Breast epithelium (tissue), 4 donors: ENCODE measurements at regions not wholly inside any gene's neighbourhood (a gene's known extent, or its start where the extent isn't known, plus 50 kb on each side); places are given as distances from the start of the nearest gene placed in this dataset.

Experiments
- DNase-seq, 2 donors: peaks; one replicate each; pipeline ENCODE4 v3.0.0-alpha.2; 2019; ENCODE audit warnings: low spot score in 2 of 2
- H3K27ac ChIP-seq, 2 donors: fragments of 200-600 bp; sonication (generic) in 1 of 2; one replicate each; pipeline ENCODE4 v1.5.1; 2016 to 2019; ENCODE audit warnings: mild to moderate bottlenecking in 1 of 2
- H3K27me3 ChIP-seq, 2 donors: fragments of 200-600 bp; sonication (generic) in 1 of 2; one replicate each; pipeline versions ENCODE4 v1.5.1 to v1.6.0; 2017 to 2019; ENCODE audit warnings: control low read depth in 1 of 2, mild to moderate bottlenecking in 1 of 2
- H3K36me3 ChIP-seq: fragments of 200-600 bp; one replicate; pipeline ENCODE4 v1.5.1; 2019
- H3K4me1 ChIP-seq, 2 donors: fragments of 200-600 bp; sonication (generic); one replicate each; pipeline ENCODE4 v1.5.1; 2016 to 2019; ENCODE audit warnings: control low read depth in 1 of 2
- H3K4me3 ChIP-seq, 3 donors: fragments of 200-600 bp; sonication (generic); 1 replicate in 2 of 3; 2 replicates in 1 of 3; pipeline ENCODE4 v1.5.1; 2016 to 2019; ENCODE audit warnings: mild to moderate bottlenecking in 3 of 3, moderate library complexity in 2 of 3
- H3K9me3 ChIP-seq, 2 donors: fragments of 200-600 bp; sonication (generic) in 1 of 2; one replicate each; pipeline ENCODE4 v1.5.1; 2016 to 2019; ENCODE audit warnings: control low read depth in 1 of 2
- CTCF ChIP-seq, 3 donors: fragments of 450-650 bp; IDR thresholded peaks; one replicate each; pipeline ENCODE4 v1.5.1; 2016 to 2017; ENCODE audit warnings: antibody characterized with exemption in 3 of 3, mild to moderate bottlenecking in 3 of 3, moderate library complexity in 3 of 3
- POLR2A ChIP-seq: fragments of 450-650 bp; IDR thresholded peaks from one replicate; pipeline ENCODE4 v1.6.1; 2016; ENCODE audit warnings: antibody characterized with exemption, mild to moderate bottlenecking, moderate library complexity
- POLR2AphosphoS5 ChIP-seq, 3 donors: sonication (generic); formaldehyde crosslinking; IDR thresholded peaks; one replicate each; pipeline ENCODE4 v1.6.1; 2017; ENCODE audit warnings: antibody characterized with exemption in 3 of 3
- intact Hi-C: fragments of 100-400 bp; cut with DNase I; formaldehyde crosslinking; loops from one replicate; pipeline ENCODE4 v1.15.1; 2023; ENCODE audit warnings: low total_unique reads

GRCh38 chr11:115931548-115932083 lies 427.4 kb upstream of the CADM1 start:
- Histone ChIP-seq H3K27me3 (no peaks in the 10 kb centered on the region), H3K4me3 (no peak overlapping the region), H3K27ac (no peak overlapping the region), H3K4me1 (no peaks in the 10 kb centered on the region), H3K9me3 (no peaks in the 10 kb centered on the region), H3K36me3 (no peaks in the 10 kb centered on the region)
- DNase-seq = no peak
- intact Hi-C loops = no loop called here
- TF ChIP-seq POLR2A (no peak), POLR2AphosphoS5 (IDR thresholded peaks at IDR 0.05) (no peak), CTCF (IDR thresholded peaks at IDR 0.05) (no peak)

GRCh38 chr11:115930886-115931547 lies 426.8 kb upstream of the CADM1 start:
- Histone ChIP-seq H3K27me3 (no peaks in the 10 kb centered on the region), H3K36me3 (no peaks in the 10 kb centered on the region), H3K4me3 (no peak overlapping the region), H3K4me1 (no peaks in the 10 kb centered on the region), H3K9me3 (no peaks in the 10 kb centered on the region), H3K27ac (no peak overlapping the region)
- intact Hi-C loops = no loop called here
- TF ChIP-seq POLR2A (no peak), CTCF (IDR thresholded peaks at IDR 0.05) (no peak), POLR2AphosphoS5 (IDR thresholded peaks at IDR 0.05) (no peak)
- no peak for DNase-seq

GRCh38 chr11:115930291-115930690 lies 426.1 kb upstream of the CADM1 start:
- H3K4me1 ChIP-seq = no peaks in the 10 kb centered on the region
- no peak overlapping the region for H3K4me3 ChIP-seq
- no peak for DNase-seq
- H3K9me3 ChIP-seq = no peaks in the 10 kb centered on the region
- no peak for TF ChIP-seq POLR2AphosphoS5 (IDR thresholded peaks at IDR 0.05)
- no peak overlapping the region for H3K27ac ChIP-seq
- intact Hi-C loops = no loop called here
- H3K27me3 ChIP-seq = no peaks in the 10 kb centered on the region
- H3K36me3 ChIP-seq = no peaks in the 10 kb centered on the region

- H3K4me1 ChIP-seq = no peaks in the 10 kb centered on the region
- H3K27me3 ChIP-seq = no peaks in the 10 kb centered on the region
- H3K9me3 ChIP-seq = no peaks in the 10 kb centered on the region
- no peak for TF ChIP-seq CTCF (IDR thresholded peaks at IDR 0.05)
- no peak for TF ChIP-seq POLR2A
- TF ChIP-seq POLR2AphosphoS5 (IDR thresholded peaks at IDR 0.05) = no peak
- no peak overlapping the region for H3K4me3 ChIP-seq
- intact Hi-C loops = no loop called here
- no peak overlapping the region for H3K27ac ChIP-seq
- no peaks in the 10 kb centered on the region for H3K36me3 ChIP-seq
- no peak for DNase-seq
Measured at GRCh38 chr11:115929618-115930129, 425.5 kb upstream of the CADM1 start.

- H3K27ac ChIP-seq = no peak overlapping the region
- DNase-seq = no peak
- no peaks in the 10 kb centered on the region for H3K36me3 ChIP-seq
- TF ChIP-seq POLR2A (no peak), POLR2AphosphoS5 (IDR thresholded peaks at IDR 0.05) (no peak), CTCF (IDR thresholded peaks at IDR 0.05) (no peak)
- intact Hi-C loops = no loop called here
- H3K4me1 ChIP-seq = no peaks in the 10 kb centered on the region
- no peak overlapping the region for H3K4me3 ChIP-seq
- no peaks in the 10 kb centered on the region for H3K27me3 ChIP-seq
- no peaks in the 10 kb centered on the region for H3K9me3 ChIP-seq
Measured at GRCh38 chr11:115928811-115929210, 424.6 kb upstream of the CADM1 start.
